Lower leg skin (tissue), 4 donors: ENCODE measurements at regions not wholly inside any gene's neighbourhood (a gene's known extent, or its start where the extent isn't known, plus 50 kb on each side); places are given as distances from the start of the nearest gene placed in this dataset.

Experiments
- DNase-seq, 2 donors: peaks; one replicate each; pipeline ENCODE4 v3.0.0-alpha.2; 2019; ENCODE audit warnings: low spot score in 2 of 2
- H3K4me3 ChIP-seq: fragments of 200-600 bp; sonication (generic); 2 replicates; pipeline ENCODE4 v1.5.1; 2017; ENCODE audit warnings: mild to moderate bottlenecking, low read depth; ENCODE audit not compliant: poor library complexity, severe bottlenecking
- CTCF ChIP-seq, 3 donors: fragments of 450-650 bp; IDR thresholded peaks; one replicate each; pipeline ENCODE4 v1.5.1; 2016; ENCODE audit warnings: antibody characterized with exemption in 3 of 3, mild to moderate bottlenecking in 3 of 3, moderate library complexity in 2 of 3
- POLR2A ChIP-seq, 2 donors: fragments of 450-650 bp; IDR thresholded peaks; one replicate each; pipeline ENCODE4 v1.6.1; 2016 to 2017; ENCODE audit warnings: antibody characterized with exemption in 2 of 2, mild to moderate bottlenecking in 1 of 2, moderate library complexity in 1 of 2
- WGBS, 2 donors: methylation state at CpG; one replicate each; pipeline ENCODE4 v1.1.5; 2018; 5-methylcytosine and 5-hydroxymethylcytosine counted together
- intact Hi-C: fragments of 100-400 bp; cut with DNase I; formaldehyde crosslinking; loops from one replicate; pipeline ENCODE4 v1.15.0; 2023; ENCODE audit warnings: low total_unique reads

- intact Hi-C loops, result no loop called here
- no peak overlapping the region for H3K4me3 ChIP-seq
- DNase-seq, result no peak
- TF ChIP-seq CTCF (IDR thresholded peaks at IDR 0.05), result no peak
- 84 to 86% methylated on average over 3 of the region's 3 CpGs for WGBS, 2 donors
Observed at GRCh38 chr12:58206876-58207275, 265.5 kb downstream of the ATP23 start.

- no peak for DNase-seq
- no peak overlapping the region for H3K4me3 ChIP-seq
- intact Hi-C loops, result no loop called here
- 91 to 95% methylated on average over 9 of the region's 9 CpGs for WGBS, 2 donors
- TF ChIP-seq POLR2A (IDR thresholded peaks at IDR 0.05), result no peak
- no peak for TF ChIP-seq CTCF (IDR thresholded peaks at IDR 0.05)
Observed at GRCh38 chr12:58211211-58211610, 269.8 kb downstream of the ATP23 start.

GRCh38 chr12:58217130-58217529 lies 275.8 kb downstream of the ATP23 start:
- DNase-seq, result no peak

GRCh38 chr12:58224536-58225105 lies 283.3 kb downstream of the ATP23 start:
- intact Hi-C loops, result no loop called here
- 69 to 74% methylated on average over 3 of the region's 3 CpGs for WGBS, 2 donors
- TF ChIP-seq POLR2A (IDR thresholded peaks at IDR 0.05) (no peak), CTCF (IDR thresholded peaks at IDR 0.05) (no peak)
- H3K4me3 ChIP-seq, result no peak overlapping the region
- DNase-seq, result no peak

More at GRCh38 chr12:58217130-58217529, 275.8 kb downstream of the ATP23 start:
- WGBS, 2 donors, result 88 to 91% methylated on average over 1 of the region's 1 CpG
- intact Hi-C loops, result no loop called here
- no peak for TF ChIP-seq POLR2A (IDR thresholded peaks at IDR 0.05)
- no peak overlapping the region for H3K4me3 ChIP-seq

- intact Hi-C loops, result no loop called here
- no peak overlapping the region for H3K4me3 ChIP-seq
- no peak for DNase-seq
- TF ChIP-seq POLR2A (IDR thresholded peaks at IDR 0.05) (no peak), CTCF (IDR thresholded peaks at IDR 0.05) (no peak)
Observed at GRCh38 chr12:58225203-58225877, 284.0 kb downstream of the ATP23 start.

GRCh38 chr12:58233886-58234285 lies 292.5 kb downstream of the ATP23 start:
- TF ChIP-seq CTCF (IDR thresholded peaks at IDR 0.05) (no peak), POLR2A (IDR thresholded peaks at IDR 0.05) (no peak)
- intact Hi-C loops, result no loop called here
- no peak for DNase-seq
- WGBS, 2 donors, result 76 to 91% methylated on average over 2 of the region's 2 CpGs
- H3K4me3 ChIP-seq, result no peak overlapping the region
